NCI-H82 (cell line): ENCODE measurements at regions not wholly inside any gene's neighbourhood (a gene's known extent, or its start where the extent isn't known, plus 50 kb on each side); places are given as distances from the start of the nearest gene placed in this dataset.
A peak's percentile ranks its signal among the peaks of the same experiment; 100 is the strongest.
"Not testable (repeated sequence)": the region's sequence is repeated elsewhere in the genome, so short reads cannot be mapped to it uniquely, and the experiment has no call there.

Experiments
- DNase-seq: peaks from one replicate; lab custom pipeline; 2025; lab: John Stamatoyannopoulos, UW

DNA sequence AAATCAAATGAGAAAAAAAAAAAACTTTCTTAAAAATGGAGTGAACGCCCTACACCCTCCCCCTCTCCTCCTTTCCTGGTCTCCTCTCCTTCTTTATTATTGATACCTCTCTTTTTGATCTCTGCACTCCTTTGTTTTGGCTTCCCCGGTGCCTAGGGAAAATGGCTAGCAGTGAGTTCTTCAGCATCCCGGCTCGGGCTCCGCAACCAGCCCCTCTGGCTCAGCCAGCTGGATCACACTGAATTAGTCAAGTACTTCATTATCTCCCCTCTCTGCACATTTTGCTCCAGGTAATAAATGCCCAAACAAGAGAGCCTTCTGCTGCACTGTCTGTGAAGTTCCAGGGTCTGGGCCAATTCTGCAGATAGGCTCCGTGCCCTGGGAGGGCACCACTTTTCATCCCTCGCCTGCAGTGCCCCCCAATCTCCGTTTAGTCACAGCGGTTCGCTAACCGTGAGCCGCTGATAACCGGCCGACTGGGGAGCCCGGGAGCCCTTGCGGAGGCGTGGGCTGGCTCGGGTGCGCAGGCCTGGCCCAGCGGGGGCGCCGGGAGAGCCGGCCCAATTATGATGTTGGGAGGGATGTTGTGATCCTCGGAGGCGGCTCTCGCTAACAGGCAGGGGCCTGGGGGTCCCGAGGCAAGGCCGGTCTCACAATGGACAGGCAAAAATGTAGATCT lies 301.9 kb downstream of the TFAP2A start:
- DNase-seq: no peak

DNA sequence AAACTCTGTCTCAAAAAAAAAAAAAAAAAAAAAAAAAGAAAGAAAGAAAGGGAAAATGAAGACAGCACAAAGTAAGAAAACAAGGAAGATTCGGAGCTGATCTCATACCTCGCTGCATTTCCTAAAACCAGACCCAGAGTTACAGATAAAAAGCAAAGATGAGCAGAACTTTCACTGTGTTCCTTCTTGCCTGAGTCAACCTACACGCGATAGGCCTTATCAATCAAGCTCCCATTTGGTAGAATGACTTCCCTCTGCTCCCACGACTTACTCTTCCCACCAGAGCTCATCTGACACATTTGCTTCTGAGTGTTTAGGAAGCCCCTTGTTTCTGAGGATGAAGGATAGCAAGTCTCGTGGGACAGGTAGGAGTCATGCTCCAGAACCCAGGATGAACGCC lies 302.9 kb downstream of the TFAP2A start:
- no peak for DNase-seq

DNA sequence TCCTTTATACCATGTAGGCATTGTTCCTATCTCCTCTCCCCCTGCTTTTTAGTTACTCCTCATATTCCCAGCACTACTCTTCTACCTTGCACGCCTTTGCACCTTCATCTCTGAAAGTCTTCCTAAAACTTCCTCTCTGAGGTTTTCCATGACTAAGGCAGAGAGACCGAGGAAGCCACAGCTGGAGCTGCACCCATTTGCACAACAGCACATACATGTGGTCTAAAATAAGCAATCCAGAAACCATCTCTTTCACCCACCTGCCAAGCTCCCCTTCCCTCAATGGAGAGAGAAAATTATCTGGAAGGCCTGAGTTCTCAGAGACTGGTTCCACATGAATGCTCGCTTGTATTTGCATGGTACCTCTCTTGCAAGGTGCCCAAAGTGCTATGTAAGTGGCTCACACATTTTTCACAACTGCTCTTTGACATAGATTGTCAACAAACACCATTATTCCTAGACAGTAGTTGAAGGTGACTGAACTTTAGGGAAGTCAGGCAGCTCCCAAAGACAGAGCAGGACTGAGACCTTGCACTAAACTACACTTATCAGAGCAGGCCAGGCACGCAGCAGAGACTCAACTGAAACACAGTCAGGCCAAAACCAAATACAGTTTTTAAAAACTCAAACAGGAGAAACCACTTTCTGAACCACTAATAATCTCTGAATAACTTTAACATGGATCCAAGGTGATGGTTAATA lies 313.2 kb downstream of the TFAP2A start:
- no peak for DNase-seq

DNA sequence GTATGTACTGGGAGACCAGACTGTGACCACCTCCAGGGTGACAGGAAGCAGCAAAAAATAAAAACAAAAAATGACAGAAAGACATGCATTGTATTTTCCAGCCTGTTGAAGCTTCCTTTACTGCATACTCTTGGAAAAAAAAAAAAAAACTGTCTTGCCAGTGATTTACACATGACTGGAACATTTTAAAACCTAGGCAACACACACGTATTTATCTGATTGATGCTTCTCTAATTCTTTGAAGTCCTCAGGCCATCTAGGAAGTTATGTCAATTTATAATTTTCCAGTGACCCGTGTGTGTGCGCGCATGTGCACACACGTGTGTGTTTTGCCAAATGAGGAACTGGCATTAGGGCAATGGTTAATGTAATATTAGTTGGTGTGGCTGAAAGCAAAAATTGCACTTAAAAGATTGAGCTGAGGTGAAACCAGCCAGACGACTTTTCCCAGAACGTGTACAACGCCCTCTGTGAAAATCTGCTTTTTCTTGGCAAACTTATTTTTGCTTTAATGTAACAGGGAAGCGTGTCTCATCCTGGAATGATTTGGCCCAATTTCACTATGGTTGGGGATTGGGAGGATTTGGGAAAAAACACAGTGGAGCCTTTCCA lies 315.2 kb downstream of the TFAP2A start:
- DNase-seq: no peak

DNA sequence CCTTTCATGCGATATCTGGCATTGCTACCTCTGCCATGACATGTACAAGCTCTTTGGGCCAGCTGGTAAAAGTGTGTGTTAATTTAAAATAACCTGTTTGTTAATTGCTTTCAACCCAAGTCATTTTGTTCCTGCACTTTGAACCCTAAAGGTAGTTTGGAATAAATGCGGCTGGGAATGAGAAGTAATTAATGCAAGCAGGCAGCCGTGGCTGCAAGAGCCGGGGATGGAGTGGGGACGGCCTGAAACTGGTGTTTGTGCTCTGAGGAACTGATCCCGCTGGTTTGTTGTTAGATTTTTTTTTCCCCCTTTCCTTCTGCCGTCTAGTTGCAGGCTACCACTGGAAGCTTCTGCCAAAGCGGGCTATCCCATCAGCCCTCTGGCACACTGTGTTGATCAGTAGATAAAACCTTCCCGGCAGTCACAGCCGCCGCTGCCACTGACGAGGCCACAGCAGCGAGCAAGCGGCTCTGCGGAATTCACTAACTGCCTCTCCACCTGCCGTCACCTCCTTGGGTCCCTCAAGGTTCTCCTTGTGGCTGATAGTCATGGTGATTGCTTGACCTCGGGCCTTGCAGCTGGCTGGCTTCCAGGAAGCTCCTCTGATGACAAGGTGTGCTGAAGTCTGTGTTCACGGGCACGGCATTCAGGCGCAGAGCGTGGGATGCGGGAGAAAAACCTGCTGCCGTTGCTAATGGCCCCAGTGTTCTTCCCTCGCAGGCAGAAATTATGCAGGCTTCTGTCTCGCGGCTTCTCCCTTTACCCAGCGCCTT lies 315.9 kb downstream of the TFAP2A start:
- peak; percentile 30 for DNase-seq

DNA sequence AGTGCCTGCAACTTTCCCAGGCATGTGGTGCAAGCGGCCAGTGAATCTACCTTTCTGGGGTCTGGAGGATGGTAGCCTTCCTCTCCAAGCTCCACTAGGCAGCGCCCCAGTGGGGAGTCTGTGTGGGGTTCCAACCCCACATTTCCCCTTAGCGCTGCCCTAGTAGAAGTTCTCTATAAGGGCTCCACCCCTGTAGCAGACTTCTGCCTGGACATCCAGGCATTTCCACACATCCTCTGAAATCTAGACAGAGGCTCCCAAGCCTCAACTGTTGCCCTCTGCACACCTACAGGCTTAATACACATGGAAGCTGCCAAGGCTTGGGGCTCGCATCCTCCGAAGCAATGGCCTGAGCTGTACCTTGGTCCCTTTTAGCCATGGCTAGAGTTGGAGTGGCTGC lies 321.6 kb downstream of the TFAP2A start:
- no peak for DNase-seq

DNA sequence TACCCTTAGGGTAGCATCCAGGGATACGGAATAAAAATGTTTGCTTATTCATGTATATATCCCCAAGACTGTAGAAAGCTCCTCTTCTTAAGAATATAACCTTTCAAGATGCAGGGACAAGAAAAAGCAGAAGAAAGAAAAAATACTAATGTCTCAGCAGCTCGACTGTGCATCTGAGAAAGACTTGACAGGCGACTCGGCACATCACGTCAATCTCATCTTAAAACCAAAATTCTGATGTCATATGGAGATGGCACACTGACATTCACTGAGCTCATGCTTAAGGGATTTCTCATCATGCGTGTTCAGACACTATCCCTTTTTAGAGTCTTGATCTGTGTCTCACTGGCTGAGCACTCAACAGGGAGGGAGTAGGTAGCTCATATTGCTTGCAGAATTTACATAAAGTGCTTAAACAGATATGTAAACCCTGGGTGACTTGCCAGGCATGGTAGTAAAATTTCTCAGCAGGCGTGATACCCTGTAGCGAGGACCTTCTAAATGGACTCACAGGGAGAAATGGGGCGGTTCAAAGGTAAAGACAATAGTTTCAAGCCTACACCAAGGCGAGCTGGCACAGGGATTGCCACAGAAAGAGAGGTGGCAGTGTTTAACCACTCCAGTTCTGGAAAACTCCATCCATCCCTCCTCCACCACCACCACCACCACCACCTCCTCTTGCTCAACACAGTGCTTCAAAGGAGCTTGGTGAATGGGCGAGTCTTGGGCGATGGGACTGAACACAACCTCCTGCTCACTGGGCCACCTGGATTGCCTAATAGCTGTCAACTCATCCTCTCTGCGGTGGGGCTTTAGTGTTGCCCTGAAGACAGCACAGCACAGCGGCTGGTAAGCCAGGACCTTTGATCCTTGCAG lies 330.5 kb downstream of the TFAP2A start:
- DNase-seq: no peak

DNA sequence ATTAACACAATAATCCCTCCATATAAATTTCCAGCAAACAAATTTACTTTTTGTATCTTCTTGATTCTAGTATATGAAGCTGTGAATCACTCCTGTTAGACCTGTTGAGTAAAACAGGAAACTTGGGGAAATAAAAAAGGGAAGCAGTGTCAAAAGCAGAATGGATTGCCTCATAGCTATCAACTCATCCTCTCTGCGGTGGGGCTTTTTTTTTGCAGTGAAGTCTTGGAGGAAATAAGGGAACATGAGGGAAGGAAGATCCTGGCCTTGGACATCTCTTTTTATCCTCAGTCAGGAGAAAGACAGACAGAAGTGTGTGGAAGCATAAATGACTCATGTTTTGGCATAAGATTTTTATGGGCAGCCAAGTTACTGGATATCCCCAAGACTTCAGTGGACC lies 332.5 kb downstream of the TFAP2A start:
- no peak for DNase-seq

DNA sequence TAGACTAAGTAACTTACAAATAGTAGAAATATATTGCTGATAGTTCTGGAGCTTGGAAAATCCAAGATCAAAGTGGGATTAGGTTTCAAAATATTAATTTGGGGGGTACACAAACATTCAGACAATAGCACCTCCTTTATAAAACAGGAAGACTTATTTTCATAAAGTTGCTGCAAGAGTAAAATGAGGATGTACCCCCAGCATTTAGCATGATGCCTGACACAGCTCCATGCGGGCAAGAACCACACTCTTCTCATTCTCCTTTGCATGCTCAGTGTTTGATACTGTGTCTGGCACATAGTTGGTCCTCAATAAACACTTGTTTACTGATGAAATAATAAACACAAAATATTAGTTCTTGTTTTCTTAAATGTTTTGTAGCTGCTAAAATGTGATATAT lies 332.9 kb downstream of the TFAP2A start:
- DNase-seq: no peak

DNA sequence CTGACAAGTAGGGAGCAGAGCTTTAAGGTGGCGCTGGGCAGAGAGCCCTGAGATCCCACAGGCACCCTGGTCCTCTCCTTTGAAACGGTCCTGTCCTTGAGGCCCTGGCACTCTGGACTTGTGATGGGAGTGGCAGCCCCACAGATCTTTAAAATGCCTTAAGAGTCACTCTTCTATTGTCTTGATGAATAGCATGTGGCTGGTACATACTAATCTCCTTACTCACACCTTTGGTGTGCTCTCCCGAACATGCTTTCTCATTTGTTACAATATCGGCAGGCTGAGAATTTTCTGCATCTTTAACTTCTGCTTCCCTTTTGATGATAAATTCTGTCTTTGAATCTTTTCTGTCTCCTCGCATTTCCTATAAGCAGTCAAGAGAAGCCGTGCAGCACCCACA lies 333.8 kb downstream of the TFAP2A start:
- DNase-seq: no peak

DNA sequence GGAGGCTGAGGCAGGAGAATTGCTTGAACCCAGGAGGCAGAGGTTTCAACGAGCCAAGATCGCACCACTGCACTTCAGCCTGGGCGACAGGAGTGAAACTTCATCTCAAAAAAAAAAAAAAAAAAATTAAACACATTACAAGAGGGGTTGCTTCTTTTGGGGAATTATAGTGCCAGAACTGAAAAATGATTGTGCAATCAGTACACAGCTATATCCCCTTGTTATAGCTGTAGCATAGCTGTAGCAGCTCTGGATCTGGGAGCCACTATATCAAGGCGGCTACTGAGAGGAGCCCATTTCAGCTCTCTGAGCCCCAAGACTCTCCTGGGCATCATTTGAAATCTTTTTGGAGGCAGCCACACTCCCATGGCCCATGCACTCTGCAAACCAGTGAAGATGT lies 334.3 kb downstream of the TFAP2A start:
- no peak for DNase-seq

DNA sequence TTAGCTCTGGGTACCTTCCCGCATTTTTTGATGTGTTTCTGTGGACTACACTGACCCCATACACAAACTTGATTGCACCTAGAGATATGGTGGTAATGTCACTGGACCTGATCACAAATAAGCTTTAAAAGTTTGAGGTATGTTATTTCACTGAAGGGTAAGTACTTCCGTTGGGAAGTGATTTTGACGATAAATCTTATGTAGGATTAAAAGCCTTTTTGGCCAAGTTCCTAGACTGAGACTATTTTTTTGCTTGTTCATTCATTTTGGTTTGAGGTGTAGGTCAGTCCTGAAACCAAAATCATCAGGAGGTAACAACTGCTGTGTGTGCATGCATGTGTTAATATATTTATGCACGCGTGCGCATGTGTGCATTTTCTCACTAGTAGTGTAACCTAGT lies 336.3 kb downstream of the TFAP2A start:
- no peak for DNase-seq

DNA sequence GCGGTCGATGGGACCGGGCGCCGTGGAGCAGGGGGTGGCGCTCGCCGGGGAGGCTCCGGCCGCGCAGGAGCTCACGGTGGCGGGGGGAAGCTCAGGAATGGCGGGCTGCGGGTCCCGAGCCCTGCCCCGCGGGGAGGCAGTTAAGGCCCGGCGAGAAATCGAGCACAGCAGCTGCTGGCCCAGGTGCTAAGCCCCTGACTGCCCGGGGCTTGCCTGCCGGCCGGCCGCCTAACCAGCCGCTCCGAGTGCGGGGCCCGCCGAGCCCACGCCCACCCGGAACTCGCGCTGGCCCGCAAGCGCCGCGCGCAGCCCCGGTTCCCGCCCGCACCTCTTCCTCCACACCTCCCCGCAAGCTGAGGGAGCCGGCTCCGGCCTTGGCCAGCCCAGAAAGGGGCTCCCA lies 340.1 kb downstream of the TFAP2A start:
- DNase-seq: not testable (repeated sequence)

DNA sequence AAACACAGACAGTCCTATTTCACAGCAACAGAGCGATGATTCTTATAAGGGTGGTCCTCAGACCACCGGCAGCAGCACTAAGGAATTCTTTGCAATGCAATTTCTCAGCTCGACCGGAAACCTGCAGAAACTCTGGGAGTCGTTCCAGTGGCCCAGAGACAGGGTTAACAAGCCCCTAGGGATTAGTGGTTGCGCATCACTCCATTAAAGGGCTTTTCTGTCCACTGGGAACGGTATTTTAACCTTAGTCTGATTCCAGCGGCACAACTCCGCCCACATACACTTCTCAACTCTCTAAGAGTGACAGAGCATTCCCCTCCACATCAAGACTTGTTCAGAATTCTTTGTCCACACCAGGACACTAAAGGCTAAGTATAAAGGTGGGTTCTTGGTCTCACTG lies 341.5 kb downstream of the TFAP2A start:
- DNase-seq: peak; percentile 15

DNA sequence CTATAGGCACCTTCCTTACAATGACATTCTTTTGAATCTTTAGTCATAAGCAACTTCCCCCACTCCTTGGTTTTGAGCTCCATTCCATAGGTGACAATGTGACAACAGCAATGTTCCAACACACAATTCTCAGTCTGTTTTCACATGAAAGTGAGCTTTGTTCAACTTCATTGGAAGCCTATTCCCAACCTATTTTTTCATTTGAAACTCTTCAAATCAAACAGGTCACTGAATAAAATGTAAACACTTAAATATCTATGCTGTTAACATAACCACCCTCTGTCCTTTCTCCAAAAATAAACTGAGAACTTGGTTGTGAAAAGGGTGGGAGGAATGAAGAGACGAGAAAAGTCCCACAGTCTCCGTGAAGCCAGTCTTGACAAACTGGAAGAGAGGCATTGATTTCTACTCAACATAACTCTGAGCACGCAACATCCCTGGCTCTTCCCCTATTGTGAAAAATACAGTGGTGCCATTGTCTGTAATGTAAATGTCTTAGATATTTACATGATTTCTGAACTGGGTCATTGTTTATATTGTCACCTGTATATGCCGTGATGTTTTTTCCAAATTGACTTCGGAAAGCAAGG lies 343.1 kb downstream of the TFAP2A start:
- no peak for DNase-seq

DNA sequence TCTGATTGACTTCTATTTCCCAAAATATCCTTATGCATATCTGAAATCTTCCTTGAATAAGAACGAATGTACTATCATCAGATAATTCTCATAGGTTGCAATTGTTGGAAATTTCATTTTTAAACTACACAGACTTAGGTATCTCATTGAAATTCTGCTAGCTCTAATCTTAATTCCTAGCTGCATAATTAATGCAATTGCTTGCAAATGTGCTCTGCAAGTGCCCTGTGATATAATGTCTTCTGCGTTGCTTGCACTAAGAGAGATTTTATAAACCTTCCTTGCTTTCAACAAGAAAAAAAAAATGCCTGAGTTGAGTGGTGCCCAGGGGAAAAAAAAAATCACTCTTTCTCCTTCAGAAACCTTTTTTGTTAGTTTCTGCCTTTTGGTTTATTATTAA lies 354.9 kb downstream of the TFAP2A start:
- no peak for DNase-seq

DNA sequence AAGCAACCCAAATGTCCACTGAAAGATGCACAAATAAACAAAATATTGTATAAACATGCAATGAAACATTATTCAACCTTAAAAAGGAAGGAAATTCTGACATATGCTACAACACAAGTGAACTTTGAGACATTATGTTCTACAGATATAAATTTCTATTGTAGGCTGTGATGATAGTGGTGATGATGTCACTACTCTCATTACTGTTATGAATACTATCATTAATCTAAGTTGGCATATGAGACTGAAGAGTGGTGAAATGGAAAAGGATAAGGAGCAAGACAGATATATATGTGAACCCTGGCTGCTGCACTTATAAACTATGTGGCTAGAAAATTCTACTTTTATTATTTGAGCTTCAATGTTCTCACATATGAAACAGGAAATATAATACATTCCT lies 360.2 kb downstream of the TFAP2A start:
- no peak for DNase-seq

DNA sequence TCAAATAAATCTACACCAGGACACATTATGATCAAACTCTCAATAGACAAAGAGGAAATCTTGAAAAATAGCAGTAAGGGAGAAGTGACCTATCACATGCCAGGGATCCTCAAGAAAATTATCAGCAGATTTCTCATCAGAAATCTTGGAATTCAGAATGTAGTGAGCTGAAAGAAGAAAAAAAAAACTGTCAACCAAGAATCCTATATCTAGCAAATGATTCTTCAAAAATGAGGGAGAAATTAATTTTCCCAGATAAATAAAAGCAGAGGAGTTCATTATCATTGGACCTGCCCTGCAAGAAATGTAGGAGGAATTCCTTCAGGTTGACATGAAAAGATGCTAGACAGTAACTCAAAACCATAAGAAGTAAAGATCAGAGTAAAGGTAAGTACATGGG lies 363.6 kb downstream of the TFAP2A start:
- DNase-seq: no peak

DNA sequence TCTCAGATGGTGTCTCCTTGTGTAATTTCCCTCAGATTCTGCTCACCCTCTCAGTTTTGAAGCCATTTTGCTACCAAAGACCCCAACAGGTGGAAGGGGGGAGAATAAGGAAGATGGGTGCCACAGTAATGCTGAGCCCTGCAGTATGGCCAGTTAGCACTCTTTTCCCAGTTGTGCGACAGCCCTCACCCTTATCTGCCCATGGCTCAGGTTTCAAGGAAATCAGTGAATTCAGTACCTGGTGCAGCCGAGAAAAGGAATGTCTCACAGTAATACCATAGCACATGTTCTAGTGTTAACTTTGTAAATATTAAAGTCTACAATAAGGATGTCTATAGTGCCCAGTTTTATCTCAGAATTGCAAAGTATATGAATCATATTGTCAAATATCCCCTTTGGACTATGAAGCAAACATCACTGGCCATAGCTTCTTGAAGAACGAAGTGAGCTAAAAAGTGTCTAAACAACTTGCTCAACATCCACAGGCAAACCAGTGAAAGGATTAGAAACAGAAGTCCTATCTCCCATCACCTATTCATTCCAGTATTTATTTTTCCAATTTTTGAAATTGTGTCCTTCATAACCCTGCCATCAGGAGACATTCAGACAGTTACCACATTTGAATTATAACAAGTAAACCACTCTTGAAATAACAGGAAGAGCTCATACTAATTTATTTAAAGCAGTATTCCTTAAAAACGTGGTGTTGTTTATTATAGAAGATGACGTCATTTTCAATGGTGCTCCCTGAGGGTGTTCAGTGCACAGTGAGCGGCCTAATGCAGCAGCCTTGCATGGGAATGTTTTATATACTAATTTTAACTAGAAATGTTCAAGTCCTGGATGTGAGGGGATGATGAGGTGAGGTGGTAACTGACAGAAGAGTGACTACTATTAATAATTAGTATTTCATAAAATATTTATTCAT lies 366.2 kb downstream of the TFAP2A start:
- DNase-seq: no peak

DNA sequence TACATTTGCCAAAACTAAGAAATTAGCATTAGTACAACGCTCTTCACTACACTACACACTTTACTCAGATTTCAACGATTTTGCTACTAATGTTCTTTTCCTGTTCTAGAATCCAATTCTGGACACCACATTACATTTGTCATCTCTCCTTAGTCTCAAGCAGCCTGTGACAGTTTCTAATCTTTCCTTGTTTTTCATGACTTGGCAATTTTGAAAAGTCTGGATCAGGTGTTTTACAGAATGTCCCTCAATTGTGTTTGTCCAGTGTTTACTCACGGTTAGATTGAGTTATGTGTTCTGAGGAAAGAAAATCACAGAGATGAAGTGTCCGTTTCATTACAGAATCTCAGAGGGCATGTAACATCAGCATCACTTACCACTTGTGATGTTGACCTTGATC lies 372.6 kb downstream of the TFAP2A start:
- no peak for DNase-seq
